ENCODE measurements at regions not wholly inside any gene's neighbourhood (a gene's known extent, or its start where the extent isn't known, plus 50 kb on each side); places are given as distances from the start of the nearest gene placed in this dataset.

GRCh38 chr6:125586074-125586473, 163.4 kb upstream of the HEY2 start:
- FAIRE-seq: peak; percentile 71

GRCh38 chr6:125586605-125587004, 162.8 kb upstream of the HEY2 start:
- intact Hi-C loops (cut with micrococcal nuclease): no loop called here
- no peak for FAIRE-seq
- TF ChIP-seq GATA2 (IDR thresholded peaks at IDR 0.05; ENCODE audit: insufficient read depth, insufficient read length, low read depth, low read length): no peak
- no peak for TF ChIP-seq FOS (IDR thresholded peaks at IDR 0.05; ENCODE audit: borderline replicate concordance, insufficient read depth, low read length)
- TF ChIP-seq POLR2AphosphoS5 (IDR thresholded peaks at IDR 0.05; ENCODE audit: insufficient read depth, low read depth, low read length): no peak
- no peak for TF ChIP-seq EZH2 (IDR thresholded peaks at IDR 0.05; ENCODE audit: borderline replicate concordance, low read depth, low read length, severe bottlenecking)
- no peak for TF ChIP-seq POLR2A (IDR thresholded peaks at IDR 0.05; ENCODE audit: low read depth, low read length)
- no peak for TF ChIP-seq MYC (IDR thresholded peaks at IDR 0.05; ENCODE audit: low read depth, low read length)
- TF ChIP-seq CTCF (IDR thresholded peaks at IDR 0.05; ENCODE audit: extremely low read depth in 1 of 2, insufficient read depth in 1 of 2, low read depth in 1 of 2, low read length in 2 of 2): no peak
- TF ChIP-seq MAX (IDR thresholded peaks at IDR 0.05; ENCODE audit: insufficient read depth, insufficient read length): no peak
- TF ChIP-seq JUN (IDR thresholded peaks at IDR 0.05; ENCODE audit: borderline replicate concordance, insufficient read depth, insufficient read length, low read depth): no peak
- Histone ChIP-seq H3K4me3 (replicated peaks in 1 of 3; ENCODE audit: insufficient read depth in 1 of 3, low read depth in 1 of 3, low read length in 3 of 3) (no peak overlapping the region), H3K4me2 (ENCODE audit: insufficient read depth, low read length) (peak overlapping the region; percentile 1), H4K20me1 (replicated peaks; ENCODE audit: control insufficient read depth, extremely low read depth, insufficient read depth, low read length) (no peaks in the 10 kb centered on the region), H3K9me3 (replicated peaks; ENCODE audit: control insufficient read depth, insufficient read depth, low read length) (no peaks in the 10 kb centered on the region), H3K79me2 (ENCODE audit: control insufficient read depth, insufficient read depth, low read length) (no peaks in the 10 kb centered on the region), H3K9ac (replicated peaks; ENCODE audit: extremely low read depth, insufficient read depth, low read length) (no peak overlapping the region), H3K27me3 (ENCODE audit: control insufficient read depth in 2 of 2, insufficient read depth in 2 of 2, low read length in 2 of 2) (peaks cover 0 to 23% of the 10 kb centered on the region in 2 experiments), H3K27ac (ENCODE audit: insufficient read depth, low read depth, low read length) (peak overlapping the region; percentile 76), H3K9me1 (replicated peaks; ENCODE audit: control insufficient read depth, extremely low read depth, insufficient read depth, low read length) (no peaks in the 10 kb centered on the region), H3K4me1 (ENCODE audit: control insufficient read depth, extremely low read depth, insufficient read depth, low read length) (peaks cover 41% of the 10 kb centered on the region), H2AFZ (ENCODE audit: low read depth, low read length) (no peak overlapping the region), H3K36me3 (ENCODE audit: control insufficient read depth in 2 of 2, extremely low read depth in 1 of 2, insufficient read depth in 2 of 2, low read length in 2 of 2) (no peaks in the 10 kb centered on the region)
- CTCF ChIA-PET: no interaction called here
- POLR2A ChIA-PET: no interaction called here
- dilution Hi-C loops (cut with MboI; ENCODE audit: extremely low pct_ligation_motif_present, low sequenced_read_pairs): no loop called here
- no peak for DNase-seq (ENCODE audit: low read depth, low spot score)
- no TSS peak for BruUV-seq (replicated peaks)

More at GRCh38 chr6:125586074-125586473, 163.4 kb upstream of the HEY2 start:
- TF ChIP-seq FOS (IDR thresholded peaks at IDR 0.05; ENCODE audit: borderline replicate concordance, insufficient read depth, low read length) (peak; percentile 94), JUN (IDR thresholded peaks at IDR 0.05; ENCODE audit: borderline replicate concordance, insufficient read depth, insufficient read length, low read depth) (no peak), GATA2 (IDR thresholded peaks at IDR 0.05; ENCODE audit: insufficient read depth, insufficient read length, low read depth, low read length) (peak; percentile 84)
- no peaks in the 10 kb centered on the region for H3K9me3 ChIP-seq (replicated peaks; ENCODE audit: control insufficient read depth, insufficient read depth, low read length)
- no peak overlapping the region for H2AFZ ChIP-seq (ENCODE audit: low read depth, low read length)
- no peak overlapping the region for H3K9ac ChIP-seq (replicated peaks; ENCODE audit: extremely low read depth, insufficient read depth, low read length)
- peak overlapping the region; percentile 1 for H3K4me2 ChIP-seq (ENCODE audit: insufficient read depth, low read length)
- H3K4me1 ChIP-seq (ENCODE audit: control insufficient read depth, extremely low read depth, insufficient read depth, low read length): peaks cover 41% of the 10 kb centered on the region
- intact Hi-C loops (cut with micrococcal nuclease): no loop called here
- H3K4me3 ChIP-seq (replicated peaks in 1 of 3; ENCODE audit: insufficient read depth in 1 of 3, low read depth in 1 of 3, low read length in 3 of 3): no peak overlapping the region
- H4K20me1 ChIP-seq (replicated peaks; ENCODE audit: control insufficient read depth, extremely low read depth, insufficient read depth, low read length): no peaks in the 10 kb centered on the region
- dilution Hi-C loops (cut with MboI; ENCODE audit: extremely low pct_ligation_motif_present, low sequenced_read_pairs): no loop called here
- no TSS peak for BruUV-seq (replicated peaks)
- H3K27me3 ChIP-seq (ENCODE audit: control insufficient read depth in 2 of 2, insufficient read depth in 2 of 2, low read length in 2 of 2): peaks cover 0 to 23% of the 10 kb centered on the region in 2 experiments
- no peaks in the 10 kb centered on the region for H3K9me1 ChIP-seq (replicated peaks; ENCODE audit: control insufficient read depth, extremely low read depth, insufficient read depth, low read length)
- DNase-seq (ENCODE audit: low read depth, low spot score): peak; percentile 29
- no peaks in the 10 kb centered on the region for H3K79me2 ChIP-seq (ENCODE audit: control insufficient read depth, insufficient read depth, low read length)
- ChIA-PET CTCF (no interaction called here), POLR2A (no interaction called here)
- no peaks in the 10 kb centered on the region for H3K36me3 ChIP-seq (ENCODE audit: control insufficient read depth in 2 of 2, extremely low read depth in 1 of 2, insufficient read depth in 2 of 2, low read length in 2 of 2)
- peak overlapping the region; percentile 76 for H3K27ac ChIP-seq (ENCODE audit: insufficient read depth, low read depth, low read length)

Measured in endothelial cell of umbilical vein (primary cell).